Cardiac muscle cell (in vitro differentiated cells and primary cell): ENCODE measurements at regions not wholly inside any gene's neighbourhood (a gene's known extent, or its start where the extent isn't known, plus 50 kb on each side); places are given as distances from the start of the nearest gene placed in this dataset.

ENCODE experiments used
- DNase-seq, 2 donors: peaks; one replicate each; pipeline versions ENCODE4 v3.0.0 to v3.0.0-alpha.2; 2010 to 2017; ENCODE audit warnings: low read depth in 1 of 2, low spot score in 1 of 2
- H3K27ac ChIP-seq: fragments of 200-600 bp; sonication (generic); 2 replicates; pipeline ENCODE4 v1.5.1; 2016
- H3K27me3 ChIP-seq: fragments of 200-600 bp; sonication (generic); 2 replicates; pipeline ENCODE4 v1.6.0; 2016; ENCODE audit warnings: control low read depth
- H3K36me3 ChIP-seq: fragments of 200-600 bp; sonication (generic); 2 replicates; pipeline ENCODE4 v1.5.1; 2016; ENCODE audit warnings: control low read depth
- H3K4me1 ChIP-seq: fragments of 200-600 bp; sonication (generic); 2 replicates; pipeline ENCODE4 v1.8.1; 2017; ENCODE audit warnings: low read depth, mild to moderate bottlenecking, mixed run types
- H3K4me3 ChIP-seq: fragments of 200-600 bp; sonication (generic); 2 replicates; pipeline ENCODE4 v1.5.1; 2016; ENCODE audit warnings: mild to moderate bottlenecking
- H3K9me3 ChIP-seq: fragments of 200-600 bp; sonication (generic); 2 replicates; pipeline ENCODE4 v1.5.1; 2017; ENCODE audit warnings: low read depth, mild to moderate bottlenecking, control low read depth
- TF ChIP-seq, protein P1 (sequence below): IDR thresholded peaks from 2 replicates; pipeline ENCODE4 v1.5.1; 2012; ENCODE audit warnings: low read depth, mild to moderate bottlenecking, low read length

DNA sequence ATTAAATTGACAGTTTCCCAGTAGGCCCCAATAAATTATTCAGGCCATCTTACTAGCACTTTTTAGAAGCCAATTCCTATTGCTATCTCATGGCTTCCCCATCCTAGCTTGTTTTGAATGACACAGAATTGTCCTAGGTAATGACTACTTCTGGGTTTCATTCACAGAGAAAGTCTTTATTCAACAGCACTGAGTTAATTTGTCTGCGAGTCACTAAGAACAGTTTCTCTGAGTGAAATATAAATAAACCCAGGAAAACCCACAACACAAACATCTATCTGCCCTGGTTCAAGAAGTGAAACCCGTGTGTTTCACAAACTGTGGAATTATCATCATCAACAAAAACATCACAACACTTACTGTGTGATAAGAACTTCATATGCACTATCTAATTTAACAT is 1366.8 kb downstream of the EPHA7 start:
- Histone ChIP-seq H3K9me3 (no peaks in the 10 kb centered on the region), H3K36me3 (no peaks in the 10 kb centered on the region), H3K4me1 (peaks cover 3% of the 10 kb centered on the region), H3K27me3 (no peaks in the 10 kb centered on the region), H3K4me3 (no peak overlapping the region), H3K27ac (no peak overlapping the region)
- TF ChIP-seq, protein P1, sequence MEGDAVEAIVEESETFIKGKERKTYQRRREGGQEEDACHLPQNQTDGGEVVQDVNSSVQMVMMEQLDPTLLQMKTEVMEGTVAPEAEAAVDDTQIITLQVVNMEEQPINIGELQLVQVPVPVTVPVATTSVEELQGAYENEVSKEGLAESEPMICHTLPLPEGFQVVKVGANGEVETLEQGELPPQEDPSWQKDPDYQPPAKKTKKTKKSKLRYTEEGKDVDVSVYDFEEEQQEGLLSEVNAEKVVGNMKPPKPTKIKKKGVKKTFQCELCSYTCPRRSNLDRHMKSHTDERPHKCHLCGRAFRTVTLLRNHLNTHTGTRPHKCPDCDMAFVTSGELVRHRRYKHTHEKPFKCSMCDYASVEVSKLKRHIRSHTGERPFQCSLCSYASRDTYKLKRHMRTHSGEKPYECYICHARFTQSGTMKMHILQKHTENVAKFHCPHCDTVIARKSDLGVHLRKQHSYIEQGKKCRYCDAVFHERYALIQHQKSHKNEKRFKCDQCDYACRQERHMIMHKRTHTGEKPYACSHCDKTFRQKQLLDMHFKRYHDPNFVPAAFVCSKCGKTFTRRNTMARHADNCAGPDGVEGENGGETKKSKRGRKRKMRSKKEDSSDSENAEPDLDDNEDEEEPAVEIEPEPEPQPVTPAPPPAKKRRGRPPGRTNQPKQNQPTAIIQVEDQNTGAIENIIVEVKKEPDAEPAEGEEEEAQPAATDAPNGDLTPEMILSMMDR, result no peak
- DNase-seq, result no peak

DNA sequence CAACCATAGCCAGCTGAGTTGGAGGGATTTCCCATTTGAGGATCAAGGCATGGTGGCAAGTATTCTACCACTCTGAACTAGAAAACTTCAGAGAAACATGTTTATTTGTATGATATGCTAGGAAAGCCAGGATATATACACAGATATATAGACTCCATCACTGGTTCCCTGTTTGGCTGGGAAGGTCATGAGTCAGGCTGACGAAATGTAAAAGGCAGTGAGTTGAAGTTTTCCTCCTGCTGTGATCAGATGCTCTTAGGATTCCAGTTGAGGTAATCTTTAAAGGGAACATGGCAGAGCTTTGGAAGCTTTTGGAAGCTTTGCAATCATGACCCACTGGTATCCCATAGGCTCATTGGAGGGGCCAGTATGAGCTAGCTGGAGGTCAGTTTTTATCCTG is 1369.1 kb downstream of the EPHA7 start:
- Histone ChIP-seq H3K36me3 (no peaks in the 10 kb centered on the region), H3K27ac (no peak overlapping the region), H3K27me3 (no peaks in the 10 kb centered on the region), H3K9me3 (no peaks in the 10 kb centered on the region), H3K4me1 (peaks cover 5% of the 10 kb centered on the region), H3K4me3 (no peak overlapping the region)
- TF ChIP-seq, protein P1, result no peak
- DNase-seq, result no peak

DNA sequence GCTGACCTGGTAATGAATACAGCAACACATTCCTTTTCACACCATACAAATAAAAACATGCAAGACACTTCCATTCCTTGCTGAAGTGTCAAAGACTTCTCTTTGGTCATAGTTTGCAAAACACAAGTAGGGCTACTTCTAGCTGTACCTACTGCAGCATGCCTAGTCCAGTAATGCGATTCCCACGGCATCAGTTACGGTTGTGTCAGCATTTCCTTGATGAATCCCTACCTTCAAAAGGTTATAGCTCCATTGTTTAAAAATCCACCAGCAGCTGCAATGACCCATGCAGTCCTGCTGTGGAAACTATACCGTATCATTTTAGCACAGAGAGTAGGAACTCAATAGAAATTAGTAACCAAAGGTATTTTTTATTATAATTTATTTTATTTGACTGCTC is 1371.5 kb downstream of the EPHA7 start:
- H3K36me3 ChIP-seq, result no peaks in the 10 kb centered on the region
- peak in 1 of 2 donors; percentile 25 for DNase-seq
- TF ChIP-seq, protein P1, result no peak
- H3K4me3 ChIP-seq, result no peak overlapping the region
- no peaks in the 10 kb centered on the region for H3K9me3 ChIP-seq
- no peaks in the 10 kb centered on the region for H3K27me3 ChIP-seq
- peaks cover 5% of the 10 kb centered on the region for H3K4me1 ChIP-seq
- peak overlapping the region; percentile 77 for H3K27ac ChIP-seq

DNA sequence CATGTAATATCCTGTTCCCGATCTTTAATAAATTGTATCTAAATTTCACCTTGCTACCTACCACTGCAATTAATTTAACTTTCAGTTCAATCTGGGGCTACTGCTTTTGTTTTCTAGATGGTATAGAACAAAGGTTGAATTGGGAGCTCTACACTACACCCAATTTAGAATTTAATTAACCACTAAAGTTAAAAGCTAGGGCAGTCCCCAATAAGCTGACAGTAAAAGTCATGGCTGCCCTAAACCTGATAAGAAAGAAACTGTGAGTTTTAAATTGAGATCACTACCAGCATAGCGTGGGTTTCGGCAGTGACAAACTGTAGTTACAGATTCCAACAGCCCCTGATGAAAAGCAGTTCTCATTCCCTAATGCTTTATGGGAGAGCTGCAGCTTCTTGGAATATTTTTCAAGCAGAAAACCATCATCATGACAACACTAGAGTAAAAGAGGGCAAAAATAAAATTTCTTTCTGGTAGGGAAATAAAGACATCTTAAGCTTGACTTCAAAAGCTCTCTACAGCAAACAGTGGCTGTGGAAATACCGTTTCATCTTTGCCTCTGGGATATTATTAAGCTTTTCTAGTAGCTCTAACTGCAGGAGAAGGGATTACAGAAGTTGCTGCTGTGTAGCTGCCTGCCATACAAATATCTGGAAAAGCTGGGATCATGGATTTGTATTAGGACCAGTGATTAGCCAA is 1372.1 kb downstream of the EPHA7 start:
- TF ChIP-seq, protein P1, result no peak
- DNase-seq, result peak in 1 of 2 donors; percentile 44
- Histone ChIP-seq H3K4me3 (no peak overlapping the region), H3K4me1 (peaks cover 5% of the 10 kb centered on the region), H3K9me3 (no peaks in the 10 kb centered on the region), H3K27ac (peak overlapping the region; percentile 77), H3K27me3 (no peaks in the 10 kb centered on the region), H3K36me3 (no peaks in the 10 kb centered on the region)

DNA sequence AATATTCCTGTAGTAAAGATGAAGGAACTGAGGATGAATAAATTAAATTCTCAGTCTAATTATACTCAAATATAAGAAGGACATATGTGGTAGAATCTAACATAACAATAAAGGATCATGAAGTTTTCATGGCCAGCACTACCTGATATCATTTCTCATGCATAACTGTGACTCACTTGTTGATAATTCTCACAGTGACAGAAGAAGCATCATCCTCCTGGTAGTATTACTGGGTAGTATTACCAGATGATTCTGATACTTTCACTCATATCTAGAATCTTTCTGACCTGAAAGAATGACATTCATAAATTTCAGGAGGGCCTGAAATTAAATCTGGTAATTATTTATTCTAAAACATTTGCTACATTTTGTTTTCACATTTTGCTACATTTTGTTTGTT is 1375.0 kb downstream of the EPHA7 start:
- TF ChIP-seq, protein P1, result no peak
- no peak overlapping the region for H3K27ac ChIP-seq
- no peaks in the 10 kb centered on the region for H3K36me3 ChIP-seq
- no peaks in the 10 kb centered on the region for H3K27me3 ChIP-seq
- no peak for DNase-seq
- no peak overlapping the region for H3K4me3 ChIP-seq
- no peaks in the 10 kb centered on the region for H3K9me3 ChIP-seq
- H3K4me1 ChIP-seq, result peaks cover 5% of the 10 kb centered on the region
